Activated CD4-positive, alpha-beta memory T cell treated with anti-CD3 and anti-CD28 coated beads, Interleukin-2, amount 10 ng/mL, durations not matched to agents 7 days and 5 days (primary cell): ENCODE measurements at regions not wholly inside any gene's neighbourhood (a gene's known extent, or its start where the extent isn't known, plus 50 kb on each side); places are given as distances from the start of the nearest gene placed in this dataset.

Experiments
- CTCF ChIA-PET: fragments of 350-600 bp; sonication (Branson Sonifier 250); formaldehyde crosslinking; loops from one replicate; lab custom pipeline; 2021; ENCODE audit warnings: antibody characterized with exemption, inconsistent platforms; lab: Charles Lee
- POLR2A ChIA-PET: fragments of 350-600 bp; sonication (Branson Sonifier 250); formaldehyde crosslinking; loops from one replicate; lab custom pipeline; 2021; ENCODE audit warnings: antibody characterized with exemption; lab: Charles Lee
- DNase-seq: peaks from one replicate; pipeline ENCODE4 v3.0.0-alpha.2; 2020
- H3K27ac Mint-ChIP-seq: one replicate; pipeline ENCODE4 v1.8.0; 2021; ENCODE audit warnings: mild to moderate bottlenecking, mixed read lengths
- H3K27me3 Mint-ChIP-seq: one replicate; pipeline ENCODE4 v1.8.0; 2021; ENCODE audit warnings: mixed read lengths
- H3K36me3 Mint-ChIP-seq: one replicate; pipeline ENCODE4 v1.8.0; 2021; ENCODE audit warnings: low read depth, mixed read lengths
- H3K4me1 Mint-ChIP-seq: one replicate; pipeline ENCODE4 v1.8.0; 2021; ENCODE audit warnings: mixed read lengths
- H3K4me3 Mint-ChIP-seq: one replicate; pipeline ENCODE4 v1.8.0; 2021; ENCODE audit warnings: mild to moderate bottlenecking, mixed read lengths
- H3K9me3 Mint-ChIP-seq: one replicate; pipeline ENCODE4 v1.8.0; 2021; ENCODE audit warnings: mixed read lengths

GRCh38 chr3:155001289-155002010 is 78.7 kb upstream of the MME start:
- Mint-ChIP-seq H3K27ac (no peak overlapping the region), H3K27me3 (no peaks in the 10 kb centered on the region), H3K9me3 (no peaks in the 10 kb centered on the region), H3K4me3 (no peak overlapping the region), H3K36me3 (no peaks in the 10 kb centered on the region), H3K4me1 (no peaks in the 10 kb centered on the region)
- CTCF ChIA-PET: no interaction called here
- no peak for DNase-seq
- POLR2A ChIA-PET: no interaction called here

- no peak overlapping the region for H3K27ac Mint-ChIP-seq
- ChIA-PET POLR2A (no interaction called here), CTCF (no interaction called here)
- H3K27me3 Mint-ChIP-seq: no peaks in the 10 kb centered on the region
- H3K9me3 Mint-ChIP-seq: peaks cover 4% of the 10 kb centered on the region
- no peaks in the 10 kb centered on the region for H3K4me1 Mint-ChIP-seq
- no peak for DNase-seq
- no peaks in the 10 kb centered on the region for H3K36me3 Mint-ChIP-seq
- H3K4me3 Mint-ChIP-seq: no peak overlapping the region
Observed at GRCh38 chr3:154992655-154993054, 87.5 kb upstream of the MME start.

- Mint-ChIP-seq H3K36me3 (no peaks in the 10 kb centered on the region), H3K9me3 (peaks cover 8% of the 10 kb centered on the region), H3K4me1 (no peaks in the 10 kb centered on the region), H3K27me3 (no peaks in the 10 kb centered on the region), H3K27ac (no peak overlapping the region), H3K4me3 (no peak overlapping the region)
- ChIA-PET POLR2A (no interaction called here), CTCF (no interaction called here)
- no peak for DNase-seq
Observed at GRCh38 chr3:154990543-154990942, 89.6 kb upstream of the MME start.

DNA sequence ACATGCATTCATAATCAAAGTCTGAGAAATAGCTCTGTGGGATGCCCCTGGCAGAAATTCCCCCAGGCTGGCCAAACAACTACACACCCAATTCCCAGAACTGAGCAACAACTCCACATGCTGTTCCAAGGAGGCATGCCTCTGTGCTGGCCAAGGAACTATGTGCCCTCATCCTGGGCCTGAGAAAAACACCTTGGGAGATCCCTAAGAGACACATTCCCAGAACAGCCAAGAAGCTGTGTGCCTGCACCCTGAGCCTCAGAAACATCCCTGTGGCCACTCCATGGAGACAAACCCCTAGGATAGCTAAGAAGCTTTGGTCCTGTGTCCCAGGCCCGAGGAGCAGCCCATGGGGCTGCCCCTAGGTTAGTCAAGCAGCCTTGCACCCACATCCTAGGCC is 92.3 kb upstream of the MME start:
- POLR2A ChIA-PET: no interaction called here
- Mint-ChIP-seq H3K4me1 (no peaks in the 10 kb centered on the region), H3K9me3 (peaks cover 8% of the 10 kb centered on the region), H3K36me3 (no peaks in the 10 kb centered on the region), H3K27me3 (no peaks in the 10 kb centered on the region), H3K4me3 (no peak overlapping the region), H3K27ac (no peak overlapping the region)
- no peak for DNase-seq
- CTCF ChIA-PET: no interaction called here

GRCh38 chr3:154981664-154982063 is 98.5 kb upstream of the MME start:
- Mint-ChIP-seq H3K36me3 (no peaks in the 10 kb centered on the region), H3K9me3 (peaks cover 4% of the 10 kb centered on the region), H3K4me3 (no peak overlapping the region), H3K4me1 (no peaks in the 10 kb centered on the region), H3K27me3 (no peaks in the 10 kb centered on the region), H3K27ac (no peak overlapping the region)
- DNase-seq: no peak
- ChIA-PET POLR2A (no interaction called here), CTCF (no interaction called here)

- CTCF ChIA-PET: no interaction called here
- DNase-seq: no peak
- H3K4me3 Mint-ChIP-seq: no peak overlapping the region
- no peaks in the 10 kb centered on the region for H3K27me3 Mint-ChIP-seq
- no peaks in the 10 kb centered on the region for H3K36me3 Mint-ChIP-seq
- H3K9me3 Mint-ChIP-seq: no peaks in the 10 kb centered on the region
- no peaks in the 10 kb centered on the region for H3K4me1 Mint-ChIP-seq
- POLR2A ChIA-PET: no interaction called here
- no peak overlapping the region for H3K27ac Mint-ChIP-seq
Observed at GRCh38 chr3:154981201-154981600, 98.9 kb upstream of the MME start.

DNA sequence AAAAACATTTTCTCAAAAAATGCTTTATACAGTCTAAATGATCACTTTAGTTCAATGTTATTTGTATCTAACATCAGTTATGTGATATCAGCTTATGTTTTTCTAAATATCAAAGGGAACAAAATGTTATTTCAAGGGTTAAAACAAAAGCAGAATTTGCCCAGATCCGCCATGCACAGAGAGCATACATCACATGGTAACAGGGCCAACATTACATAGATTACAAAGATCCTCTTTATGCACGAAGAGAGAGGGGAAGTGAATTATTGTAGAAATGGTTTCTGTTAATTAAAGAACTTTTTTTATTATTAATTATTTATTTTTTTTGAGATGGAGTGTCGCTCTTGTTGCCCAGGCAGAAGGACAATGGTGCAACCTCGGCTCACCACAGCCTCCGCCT is 100.8 kb upstream of the MME start:
- H3K27ac Mint-ChIP-seq: no peak overlapping the region
- H3K9me3 Mint-ChIP-seq: no peaks in the 10 kb centered on the region
- H3K36me3 Mint-ChIP-seq: no peaks in the 10 kb centered on the region
- DNase-seq: no peak
- H3K4me3 Mint-ChIP-seq: no peak overlapping the region
- H3K4me1 Mint-ChIP-seq: no peaks in the 10 kb centered on the region
- POLR2A ChIA-PET: no interaction called here
- H3K27me3 Mint-ChIP-seq: no peaks in the 10 kb centered on the region
- CTCF ChIA-PET: no interaction called here

GRCh38 chr3:154977666-154978065 is 102.5 kb upstream of the MME start:
- H3K27me3 Mint-ChIP-seq: no peaks in the 10 kb centered on the region
- DNase-seq: no peak
- ChIA-PET CTCF (no interaction called here), POLR2A (no interaction called here)
- no peaks in the 10 kb centered on the region for H3K4me1 Mint-ChIP-seq
- no peaks in the 10 kb centered on the region for H3K36me3 Mint-ChIP-seq
- H3K27ac Mint-ChIP-seq: no peak overlapping the region
- H3K9me3 Mint-ChIP-seq: no peaks in the 10 kb centered on the region
- no peak overlapping the region for H3K4me3 Mint-ChIP-seq

GRCh38 chr3:154976072-154976983 is 103.8 kb upstream of the MME start:
- no peaks in the 10 kb centered on the region for H3K36me3 Mint-ChIP-seq
- no peak overlapping the region for H3K4me3 Mint-ChIP-seq
- H3K9me3 Mint-ChIP-seq: no peaks in the 10 kb centered on the region
- no peaks in the 10 kb centered on the region for H3K27me3 Mint-ChIP-seq
- CTCF ChIA-PET: interaction anchor here (0.7 kb wide), 1 partner anchor 396 kb away, joined by 4 read pairs; no protein-coding TSS in a partner anchor
- no peak overlapping the region for H3K27ac Mint-ChIP-seq
- POLR2A ChIA-PET: no interaction called here
- H3K4me1 Mint-ChIP-seq: no peaks in the 10 kb centered on the region
- no peak for DNase-seq

DNA sequence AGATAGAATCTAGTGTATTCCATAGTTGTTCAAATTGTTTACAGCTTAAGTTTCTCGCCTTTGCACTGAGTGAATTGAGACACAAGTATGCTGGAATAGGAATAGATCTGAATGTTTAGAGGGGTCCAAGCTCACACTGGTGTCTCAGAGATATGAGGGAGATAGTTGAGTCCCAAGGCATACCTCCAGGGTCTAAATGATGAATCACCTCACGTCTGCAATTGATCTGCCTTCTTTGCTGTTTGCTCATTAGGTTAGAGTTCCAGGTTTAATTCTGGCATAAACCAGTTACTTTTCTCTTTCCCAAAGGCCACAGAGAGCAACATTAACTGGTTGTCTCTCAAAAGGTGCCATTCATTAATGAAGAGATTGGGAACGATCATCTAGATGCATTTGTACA is 106.3 kb upstream of the MME start:
- Mint-ChIP-seq H3K36me3 (no peaks in the 10 kb centered on the region), H3K4me1 (no peaks in the 10 kb centered on the region), H3K27me3 (no peaks in the 10 kb centered on the region), H3K27ac (no peak overlapping the region), H3K4me3 (no peak overlapping the region), H3K9me3 (no peaks in the 10 kb centered on the region)
- no peak for DNase-seq
- ChIA-PET POLR2A (no interaction called here), CTCF (no interaction called here)

GRCh38 chr3:154972951-154973350 is 107.2 kb upstream of the MME start:
- Mint-ChIP-seq H3K9me3 (no peaks in the 10 kb centered on the region), H3K27ac (no peak overlapping the region), H3K4me1 (no peaks in the 10 kb centered on the region), H3K27me3 (no peaks in the 10 kb centered on the region), H3K36me3 (no peaks in the 10 kb centered on the region), H3K4me3 (no peak overlapping the region)
- no peak for DNase-seq
- POLR2A ChIA-PET: no interaction called here
- CTCF ChIA-PET: no interaction called here

GRCh38 chr3:154971771-154972326 is 108.3 kb upstream of the MME start:
- CTCF ChIA-PET: no interaction called here
- Mint-ChIP-seq H3K9me3 (no peaks in the 10 kb centered on the region), H3K27me3 (no peaks in the 10 kb centered on the region)

GRCh38 chr3:154971341-154971740 is 108.8 kb upstream of the MME start:
- DNase-seq: no peak
- Mint-ChIP-seq H3K27ac (no peak overlapping the region), H3K27me3 (no peaks in the 10 kb centered on the region), H3K4me1 (no peaks in the 10 kb centered on the region), H3K9me3 (no peaks in the 10 kb centered on the region), H3K36me3 (no peaks in the 10 kb centered on the region), H3K4me3 (no peak overlapping the region)
- ChIA-PET POLR2A (no interaction called here), CTCF (interaction anchor here (0.6 kb wide), 1 partner anchor 173 kb away, joined by 3 read pairs; no protein-coding TSS in a partner anchor)

More at GRCh38 chr3:154971771-154972326, 108.3 kb upstream of the MME start:
- no peak overlapping the region for H3K27ac Mint-ChIP-seq
- no peak overlapping the region for H3K4me3 Mint-ChIP-seq
- DNase-seq: no peak
- H3K4me1 Mint-ChIP-seq: no peaks in the 10 kb centered on the region
- H3K36me3 Mint-ChIP-seq: no peaks in the 10 kb centered on the region
- POLR2A ChIA-PET: no interaction called here
